ENCODE measurements at regions not wholly inside any gene's neighbourhood (a gene's known extent, or its start where the extent isn't known, plus 50 kb on each side); places are given as distances from the start of the nearest gene placed in this dataset.

DNA sequence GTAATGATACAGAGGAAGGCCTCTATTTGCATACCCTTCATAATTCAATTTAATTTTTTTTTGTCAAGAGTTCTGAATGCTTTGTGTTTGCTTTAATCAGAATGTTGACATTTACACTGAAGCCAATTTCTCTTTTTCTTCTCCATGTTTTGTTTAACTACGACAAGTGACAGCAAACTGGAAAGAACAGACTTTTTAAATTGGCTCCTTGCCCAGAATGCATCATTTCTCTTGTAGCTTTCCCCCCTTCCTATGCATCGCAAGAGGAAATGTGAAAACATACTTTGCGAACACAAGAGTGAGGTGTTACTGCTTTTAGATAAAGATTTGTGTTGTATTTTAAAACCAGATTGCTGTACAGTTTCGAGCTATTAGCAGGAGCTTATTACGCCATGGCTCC is 955.2 kb upstream of the CELF4 start:
- H3K9me3 ChIP-seq (ENCODE audit: control insufficient read depth in 4 of 4, low read length in 3 of 4): no peaks in the 10 kb centered on the region
- H3K36me3 ChIP-seq (ENCODE audit: control insufficient read depth in 4 of 4, insufficient read depth in 3 of 4, low read depth in 1 of 4, low read length in 3 of 4): no peaks in the 10 kb centered on the region
- H3K4me1 ChIP-seq (ENCODE audit: control insufficient read depth in 4 of 4, insufficient read depth in 4 of 4, low read length in 3 of 4): no peaks in the 10 kb centered on the region
- TF ChIP-seq, protein P1, sequence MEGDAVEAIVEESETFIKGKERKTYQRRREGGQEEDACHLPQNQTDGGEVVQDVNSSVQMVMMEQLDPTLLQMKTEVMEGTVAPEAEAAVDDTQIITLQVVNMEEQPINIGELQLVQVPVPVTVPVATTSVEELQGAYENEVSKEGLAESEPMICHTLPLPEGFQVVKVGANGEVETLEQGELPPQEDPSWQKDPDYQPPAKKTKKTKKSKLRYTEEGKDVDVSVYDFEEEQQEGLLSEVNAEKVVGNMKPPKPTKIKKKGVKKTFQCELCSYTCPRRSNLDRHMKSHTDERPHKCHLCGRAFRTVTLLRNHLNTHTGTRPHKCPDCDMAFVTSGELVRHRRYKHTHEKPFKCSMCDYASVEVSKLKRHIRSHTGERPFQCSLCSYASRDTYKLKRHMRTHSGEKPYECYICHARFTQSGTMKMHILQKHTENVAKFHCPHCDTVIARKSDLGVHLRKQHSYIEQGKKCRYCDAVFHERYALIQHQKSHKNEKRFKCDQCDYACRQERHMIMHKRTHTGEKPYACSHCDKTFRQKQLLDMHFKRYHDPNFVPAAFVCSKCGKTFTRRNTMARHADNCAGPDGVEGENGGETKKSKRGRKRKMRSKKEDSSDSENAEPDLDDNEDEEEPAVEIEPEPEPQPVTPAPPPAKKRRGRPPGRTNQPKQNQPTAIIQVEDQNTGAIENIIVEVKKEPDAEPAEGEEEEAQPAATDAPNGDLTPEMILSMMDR (IDR thresholded peaks at IDR 0.05; ENCODE audit: low read depth, low read length, missing input control): no peak
- TF ChIP-seq FOXA1 (IDR thresholded peaks at IDR 0.05) (no peak), EGR1 (IDR thresholded peaks at IDR 0.05; ENCODE audit: low read depth in 2 of 2) (no peak), YY1 (IDR thresholded peaks at IDR 0.05) (no peak)
- H3K27ac ChIP-seq (ENCODE audit: low read depth in 1 of 2, low read length in 2 of 2): no peak overlapping the region
- no peak overlapping the region for H3K4me3 ChIP-seq (ENCODE audit: low read depth in 1 of 3, low read length in 3 of 3)
- H3K27me3 ChIP-seq (ENCODE audit: control insufficient read depth in 4 of 4, insufficient read depth in 4 of 4, low read length in 3 of 4): peaks cover 0 to 2% (median 0%) of the 10 kb centered on the region in 4 donors
- 61% methylated on average over 5 of the region's 5 CpGs for WGBS
- DNase-seq (ENCODE audit: low spot score): no peak
- no peak overlapping the region for H3K9ac ChIP-seq (ENCODE audit: low read depth in 1 of 2, low read length in 2 of 2)

DNA sequence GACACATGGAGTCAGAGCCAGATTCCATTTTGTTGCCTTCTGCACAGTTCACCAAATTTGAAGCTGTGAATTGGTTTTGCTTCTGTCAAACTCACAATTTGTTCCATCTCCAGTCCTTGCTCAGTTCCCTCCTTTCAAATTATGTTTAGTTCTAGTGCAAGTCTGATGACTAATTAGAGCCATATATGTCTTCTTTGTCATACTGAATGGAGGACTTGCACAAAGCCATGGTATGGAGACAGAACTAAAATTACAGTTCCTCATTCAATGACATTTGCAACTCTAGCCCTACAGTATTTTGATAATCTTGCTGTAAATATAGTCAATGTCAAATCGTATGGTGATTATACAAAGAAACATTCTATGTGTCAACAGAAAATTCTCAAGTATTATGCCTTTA is 936.9 kb upstream of the CELF4 start:
- H3K9me3 ChIP-seq (ENCODE audit: control insufficient read depth in 4 of 4, low read length in 3 of 4): no peaks in the 10 kb centered on the region
- H3K27ac ChIP-seq (ENCODE audit: low read depth in 1 of 2, low read length in 2 of 2): no peak overlapping the region
- WGBS: 61% methylated on average over 1 of the region's 1 CpG
- H3K9ac ChIP-seq (ENCODE audit: low read depth in 1 of 2, low read length in 2 of 2): no peak overlapping the region
- no peak for TF ChIP-seq NR2F2 (IDR thresholded peaks at IDR 0.05)
- TF ChIP-seq, protein P1 (IDR thresholded peaks at IDR 0.05; ENCODE audit: low read depth, low read length, missing input control): no peak
- TF ChIP-seq JUND (IDR thresholded peaks at IDR 0.05): no peak
- TF ChIP-seq HNF4G (IDR thresholded peaks at IDR 0.05): no peak
- no peak for TF ChIP-seq RXRA (IDR thresholded peaks at IDR 0.05)
- TF ChIP-seq, protein P2, sequence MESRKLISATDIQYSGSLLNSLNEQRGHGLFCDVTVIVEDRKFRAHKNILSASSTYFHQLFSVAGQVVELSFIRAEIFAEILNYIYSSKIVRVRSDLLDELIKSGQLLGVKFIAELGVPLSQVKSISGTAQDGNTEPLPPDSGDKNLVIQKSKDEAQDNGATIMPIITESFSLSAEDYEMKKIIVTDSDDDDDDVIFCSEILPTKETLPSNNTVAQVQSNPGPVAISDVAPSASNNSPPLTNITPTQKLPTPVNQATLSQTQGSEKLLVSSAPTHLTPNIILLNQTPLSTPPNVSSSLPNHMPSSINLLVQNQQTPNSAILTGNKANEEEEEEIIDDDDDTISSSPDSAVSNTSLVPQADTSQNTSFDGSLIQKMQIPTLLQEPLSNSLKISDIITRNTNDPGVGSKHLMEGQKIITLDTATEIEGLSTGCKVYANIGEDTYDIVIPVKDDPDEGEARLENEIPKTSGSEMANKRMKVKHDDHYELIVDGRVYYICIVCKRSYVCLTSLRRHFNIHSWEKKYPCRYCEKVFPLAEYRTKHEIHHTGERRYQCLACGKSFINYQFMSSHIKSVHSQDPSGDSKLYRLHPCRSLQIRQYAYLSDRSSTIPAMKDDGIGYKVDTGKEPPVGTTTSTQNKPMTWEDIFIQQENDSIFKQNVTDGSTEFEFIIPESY (IDR thresholded peaks at IDR 0.05): no peak
- TF ChIP-seq GABPA (IDR thresholded peaks at IDR 0.05 in 1 of 2, conservative IDR thresholded peaks at IDR 0.05 in 1 of 2): no peak
- no peak for TF ChIP-seq FOXA1 (IDR thresholded peaks at IDR 0.05)
- TF ChIP-seq RAD21 (IDR thresholded peaks at IDR 0.05): no peak
- no peak for TF ChIP-seq YY1 (IDR thresholded peaks at IDR 0.05)
- TF ChIP-seq, protein P3, sequence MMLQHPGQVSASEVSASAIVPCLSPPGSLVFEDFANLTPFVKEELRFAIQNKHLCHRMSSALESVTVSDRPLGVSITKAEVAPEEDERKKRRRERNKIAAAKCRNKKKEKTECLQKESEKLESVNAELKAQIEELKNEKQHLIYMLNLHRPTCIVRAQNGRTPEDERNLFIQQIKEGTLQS (IDR thresholded peaks at IDR 0.05): no peak
- no peak for TF ChIP-seq TAF1 (conservative IDR thresholded peaks at IDR 0.05)
- TF ChIP-seq EGR1 (IDR thresholded peaks at IDR 0.05; ENCODE audit: low read depth in 2 of 2): no peak
- no peak for TF ChIP-seq MAX (IDR thresholded peaks at IDR 0.05)
- TF ChIP-seq REST (IDR thresholded peaks at IDR 0.05): no peak
- no peak for TF ChIP-seq HNF4A (conservative IDR thresholded peaks at IDR 0.05)
- TF ChIP-seq FOXA2 (IDR thresholded peaks at IDR 0.05): no peak
- DNase-seq (ENCODE audit: low spot score): no peak
- H3K27me3 ChIP-seq (ENCODE audit: control insufficient read depth in 4 of 4, insufficient read depth in 4 of 4, low read length in 3 of 4): no peaks in the 10 kb centered on the region
- H3K36me3 ChIP-seq (ENCODE audit: control insufficient read depth in 4 of 4, insufficient read depth in 3 of 4, low read depth in 1 of 4, low read length in 3 of 4): no peaks in the 10 kb centered on the region
- no peaks in the 10 kb centered on the region for H3K4me1 ChIP-seq (ENCODE audit: control insufficient read depth in 4 of 4, insufficient read depth in 4 of 4, low read length in 3 of 4)
- H3K4me3 ChIP-seq (ENCODE audit: low read depth in 1 of 3, low read length in 3 of 3): no peak overlapping the region

Data from liver (tissue), 8 donors.